Breast epithelium (tissue), 4 donors: ENCODE measurements at regions not wholly inside any gene's neighbourhood (a gene's known extent, or its start where the extent isn't known, plus 50 kb on each side); places are given as distances from the start of the nearest gene placed in this dataset.

Experiments used
- DNase-seq, 2 donors: peaks; one replicate each; pipeline ENCODE4 v3.0.0-alpha.2; 2019; ENCODE audit warnings: low spot score in 2 of 2
- H3K27ac ChIP-seq, 2 donors: fragments of 200-600 bp; sonication (generic) in 1 of 2; one replicate each; pipeline ENCODE4 v1.5.1; 2016 to 2019; ENCODE audit warnings: mild to moderate bottlenecking in 1 of 2
- H3K27me3 ChIP-seq, 2 donors: fragments of 200-600 bp; sonication (generic) in 1 of 2; one replicate each; pipeline versions ENCODE4 v1.5.1 to v1.6.0; 2017 to 2019; ENCODE audit warnings: control low read depth in 1 of 2, mild to moderate bottlenecking in 1 of 2
- H3K36me3 ChIP-seq: fragments of 200-600 bp; one replicate; pipeline ENCODE4 v1.5.1; 2019
- H3K4me1 ChIP-seq, 2 donors: fragments of 200-600 bp; sonication (generic); one replicate each; pipeline ENCODE4 v1.5.1; 2016 to 2019; ENCODE audit warnings: control low read depth in 1 of 2
- H3K4me3 ChIP-seq, 3 donors: fragments of 200-600 bp; sonication (generic); 1 replicate in 2 of 3; 2 replicates in 1 of 3; pipeline ENCODE4 v1.5.1; 2016 to 2019; ENCODE audit warnings: mild to moderate bottlenecking in 3 of 3, moderate library complexity in 2 of 3
- H3K9me3 ChIP-seq, 2 donors: fragments of 200-600 bp; sonication (generic) in 1 of 2; one replicate each; pipeline ENCODE4 v1.5.1; 2016 to 2019; ENCODE audit warnings: control low read depth in 1 of 2
- CTCF ChIP-seq, 3 donors: fragments of 450-650 bp; IDR thresholded peaks; one replicate each; pipeline ENCODE4 v1.5.1; 2016 to 2017; ENCODE audit warnings: antibody characterized with exemption in 3 of 3, mild to moderate bottlenecking in 3 of 3, moderate library complexity in 3 of 3
- POLR2A ChIP-seq: fragments of 450-650 bp; IDR thresholded peaks from one replicate; pipeline ENCODE4 v1.6.1; 2016; ENCODE audit warnings: antibody characterized with exemption, mild to moderate bottlenecking, moderate library complexity
- POLR2AphosphoS5 ChIP-seq, 3 donors: sonication (generic); formaldehyde crosslinking; IDR thresholded peaks; one replicate each; pipeline ENCODE4 v1.6.1; 2017; ENCODE audit warnings: antibody characterized with exemption in 3 of 3
- intact Hi-C: fragments of 100-400 bp; cut with DNase I; formaldehyde crosslinking; loops from one replicate; pipeline ENCODE4 v1.15.1; 2023; ENCODE audit warnings: low total_unique reads

DNA sequence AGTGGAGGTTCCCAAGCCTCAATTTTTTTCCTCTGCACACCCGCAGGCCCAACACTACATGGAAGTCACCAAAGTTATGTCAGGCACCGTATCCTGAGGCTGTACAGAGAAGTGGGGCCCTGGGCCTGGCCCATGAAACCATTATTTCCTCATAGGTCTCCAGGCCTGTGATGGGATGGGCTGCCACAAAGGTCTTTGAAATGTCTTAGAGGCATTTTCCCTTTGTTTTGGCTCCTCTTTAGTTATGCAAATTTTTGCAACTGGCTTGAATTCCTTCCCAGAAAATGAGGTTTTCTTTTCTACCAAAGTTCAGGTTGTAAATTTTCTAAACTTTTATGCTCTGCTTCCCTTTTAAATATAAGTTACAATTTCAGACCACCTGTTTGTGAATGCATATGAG, 365.2 kb downstream of the HGF start:
- no peak for TF ChIP-seq POLR2AphosphoS5 (IDR thresholded peaks at IDR 0.05)
- no peak for TF ChIP-seq CTCF (IDR thresholded peaks at IDR 0.05)
- TF ChIP-seq POLR2A = no peak
- no peaks in the 10 kb centered on the region for H3K9me3 ChIP-seq
- no peak overlapping the region for H3K27ac ChIP-seq
- no peak overlapping the region for H3K4me3 ChIP-seq
- no peaks in the 10 kb centered on the region for H3K4me1 ChIP-seq
- DNase-seq = no peak
- no peaks in the 10 kb centered on the region for H3K27me3 ChIP-seq
- H3K36me3 ChIP-seq = no peaks in the 10 kb centered on the region
- intact Hi-C loops = no loop called here

GRCh38 chr7:81402227-81402626, 367.6 kb downstream of the HGF start:
- no peak for DNase-seq
- intact Hi-C loops = no loop called here

GRCh38 chr7:81399471-81399870, 370.4 kb downstream of the HGF start:
- no peak overlapping the region for H3K27ac ChIP-seq
- TF ChIP-seq POLR2A (no peak), CTCF (IDR thresholded peaks at IDR 0.05) (no peak), POLR2AphosphoS5 (IDR thresholded peaks at IDR 0.05) (no peak)
- H3K27me3 ChIP-seq = no peaks in the 10 kb centered on the region
- DNase-seq = no peak
- intact Hi-C loops = no loop called here
- H3K9me3 ChIP-seq = no peaks in the 10 kb centered on the region
- no peak overlapping the region for H3K4me3 ChIP-seq
- no peaks in the 10 kb centered on the region for H3K36me3 ChIP-seq
- H3K4me1 ChIP-seq = no peaks in the 10 kb centered on the region

More at GRCh38 chr7:81402227-81402626, 367.6 kb downstream of the HGF start:
- Histone ChIP-seq H3K4me1 (no peaks in the 10 kb centered on the region), H3K36me3 (no peaks in the 10 kb centered on the region), H3K9me3 (no peaks in the 10 kb centered on the region), H3K4me3 (no peak overlapping the region), H3K27me3 (no peaks in the 10 kb centered on the region), H3K27ac (no peak overlapping the region)
- TF ChIP-seq POLR2AphosphoS5 (IDR thresholded peaks at IDR 0.05) (no peak), POLR2A (no peak), CTCF (IDR thresholded peaks at IDR 0.05) (no peak)

DNA sequence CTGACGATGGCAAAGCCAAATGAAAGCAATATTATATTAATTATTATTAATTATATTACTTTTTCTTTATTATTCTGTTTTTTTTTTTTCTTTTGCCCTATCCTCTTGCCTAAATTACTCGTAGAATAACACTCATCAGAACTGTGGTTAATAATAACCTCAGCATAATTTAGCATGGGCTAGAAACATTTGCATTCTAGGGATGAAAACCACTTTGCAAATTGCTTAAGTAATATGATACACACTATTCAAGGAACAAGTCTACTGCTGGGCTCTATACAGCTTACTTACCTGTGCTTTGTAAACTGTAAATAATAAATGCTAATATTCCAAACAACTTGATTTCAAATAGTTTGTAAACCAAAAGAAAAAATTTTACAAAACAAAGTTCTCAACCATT, 375.8 kb downstream of the HGF start:
- Histone ChIP-seq H3K4me3 (no peak overlapping the region), H3K36me3 (no peaks in the 10 kb centered on the region)
- TF ChIP-seq CTCF (IDR thresholded peaks at IDR 0.05) (no peak), POLR2AphosphoS5 (IDR thresholded peaks at IDR 0.05) (no peak), POLR2A (no peak)

GRCh38 chr7:81393018-81393417, 376.8 kb downstream of the HGF start:
- Histone ChIP-seq H3K36me3 (no peaks in the 10 kb centered on the region), H3K27me3 (no peaks in the 10 kb centered on the region), H3K4me1 (no peaks in the 10 kb centered on the region), H3K9me3 (no peaks in the 10 kb centered on the region), H3K4me3 (no peak overlapping the region), H3K27ac (no peak overlapping the region)
- TF ChIP-seq POLR2A (no peak), POLR2AphosphoS5 (IDR thresholded peaks at IDR 0.05) (no peak), CTCF (IDR thresholded peaks at IDR 0.05) (no peak)
- no peak for DNase-seq
- intact Hi-C loops = no loop called here

More for the DNA sequence above, 375.8 kb downstream of the HGF start:
- intact Hi-C loops = no loop called here
- no peaks in the 10 kb centered on the region for H3K27me3 ChIP-seq
- DNase-seq = no peak
- H3K9me3 ChIP-seq = no peaks in the 10 kb centered on the region
- no peaks in the 10 kb centered on the region for H3K4me1 ChIP-seq
- no peak overlapping the region for H3K27ac ChIP-seq
